HAP-1 (cell line): ENCODE measurements at regions not wholly inside any gene's neighbourhood (a gene's known extent, or its start where the extent isn't known, plus 50 kb on each side); places are given as distances from the start of the nearest gene placed in this dataset.

Source experiments
- DNase-seq, 2 experiments: peaks; one replicate each; pipeline ENCODE4 v3.0.0-alpha.2; 2016 to 2020; ENCODE audit warnings: low spot score in 2 of 2
- H3K27me3 ChIP-seq: fragments of 250-450 bp; sonication (Bioruptor Pico); 2 replicates; pipeline ENCODE4 v1.5.1; 2020; ENCODE audit warnings: low read depth, mild to moderate bottlenecking, moderate library complexity
- H3K36me3 ChIP-seq: fragments of 250-450 bp; sonication (Bioruptor Pico); replicated peaks from 2 replicates; pipeline ENCODE4 v1.5.1; 2020; ENCODE audit warnings: mild to moderate bottlenecking
- H3K4me1 ChIP-seq: fragments of 250-450 bp; sonication (Bioruptor Pico); 2 replicates; pipeline ENCODE4 v1.5.1; 2020; ENCODE audit warnings: mild to moderate bottlenecking
- H3K4me3 ChIP-seq: fragments of 250-450 bp; sonication (Bioruptor Pico); 2 replicates; pipeline ENCODE4 v1.5.1; 2020; ENCODE audit warnings: mild to moderate bottlenecking, moderate library complexity
- H3K9me3 ChIP-seq: fragments of 250-450 bp; sonication (Bioruptor Pico); 2 replicates; pipeline ENCODE4 v1.5.1; 2020; ENCODE audit warnings: mild to moderate bottlenecking, moderate library complexity
- in situ Hi-C: fragments of 300-500 bp; cut with MboI; formaldehyde crosslinking; loops from 3 replicates; pipeline ENCODE4 v1.14.3; 2020; ENCODE audit warnings: low sequenced_read_pairs, inconsistent platforms, mixed read lengths

DNA sequence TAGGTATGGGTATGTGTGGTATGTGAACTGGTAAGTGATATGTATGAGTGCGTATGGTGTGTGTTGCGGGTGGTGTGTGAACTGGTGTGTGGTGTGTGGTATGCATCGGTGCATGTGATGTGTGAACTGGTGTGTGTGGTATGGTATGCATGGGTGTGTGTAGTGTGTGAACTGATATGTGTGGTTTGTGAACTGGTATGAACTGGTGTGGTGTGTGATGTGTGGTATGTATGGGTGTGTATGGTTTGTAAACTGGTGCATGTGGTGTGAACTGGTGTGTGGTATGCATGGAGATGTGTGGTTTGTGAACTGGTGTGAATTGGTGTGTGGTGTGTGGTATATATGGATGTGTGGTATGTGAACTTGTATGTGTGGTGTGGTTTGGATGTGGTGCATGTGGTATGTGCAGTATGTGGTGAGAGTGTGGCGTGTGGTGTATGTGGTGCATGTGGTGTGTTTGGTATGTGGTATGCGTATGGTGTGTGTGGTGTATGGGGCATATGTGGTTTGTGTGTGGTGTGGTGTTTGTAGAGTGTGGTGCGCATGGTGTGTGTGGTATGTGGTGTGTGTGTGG lies 208.9 kb upstream of the TNP1 start:
- Histone ChIP-seq H3K9me3 (no peaks in the 10 kb centered on the region), H3K4me3 (no peak overlapping the region), H3K27me3 (no peaks in the 10 kb centered on the region), H3K4me1 (no peaks in the 10 kb centered on the region; the same call in 1 of the 2 replicates), H3K36me3 (no peaks in the 10 kb centered on the region)
- in situ Hi-C loops: no loop called here
- no peak for DNase-seq

DNA sequence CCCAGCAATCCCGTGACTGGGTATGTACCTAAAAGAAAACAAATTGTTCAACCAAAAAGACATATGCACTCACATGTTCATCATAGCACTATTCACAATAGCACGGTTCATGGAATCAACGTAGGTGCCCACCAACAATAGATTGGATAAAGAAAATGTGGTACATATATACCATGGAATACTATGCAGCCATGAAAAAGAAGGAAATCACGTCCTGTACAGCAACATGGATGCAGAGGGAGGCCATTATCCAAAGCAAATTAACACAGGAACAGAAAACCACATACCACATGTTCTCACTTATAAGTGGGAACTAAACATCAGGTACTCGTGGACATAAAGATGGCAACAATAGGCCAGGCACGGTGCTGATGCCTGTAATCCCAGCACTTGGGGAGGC lies 207.9 kb upstream of the TNP1 start:
- no peaks in the 10 kb centered on the region for H3K27me3 ChIP-seq
- in situ Hi-C loops: no loop called here
- H3K4me3 ChIP-seq: no peak overlapping the region
- DNase-seq: no peak
- H3K9me3 ChIP-seq: no peaks in the 10 kb centered on the region
- H3K4me1 ChIP-seq: no peaks in the 10 kb centered on the region; the same call in 1 of the 2 replicates
- H3K36me3 ChIP-seq: no peaks in the 10 kb centered on the region

DNA sequence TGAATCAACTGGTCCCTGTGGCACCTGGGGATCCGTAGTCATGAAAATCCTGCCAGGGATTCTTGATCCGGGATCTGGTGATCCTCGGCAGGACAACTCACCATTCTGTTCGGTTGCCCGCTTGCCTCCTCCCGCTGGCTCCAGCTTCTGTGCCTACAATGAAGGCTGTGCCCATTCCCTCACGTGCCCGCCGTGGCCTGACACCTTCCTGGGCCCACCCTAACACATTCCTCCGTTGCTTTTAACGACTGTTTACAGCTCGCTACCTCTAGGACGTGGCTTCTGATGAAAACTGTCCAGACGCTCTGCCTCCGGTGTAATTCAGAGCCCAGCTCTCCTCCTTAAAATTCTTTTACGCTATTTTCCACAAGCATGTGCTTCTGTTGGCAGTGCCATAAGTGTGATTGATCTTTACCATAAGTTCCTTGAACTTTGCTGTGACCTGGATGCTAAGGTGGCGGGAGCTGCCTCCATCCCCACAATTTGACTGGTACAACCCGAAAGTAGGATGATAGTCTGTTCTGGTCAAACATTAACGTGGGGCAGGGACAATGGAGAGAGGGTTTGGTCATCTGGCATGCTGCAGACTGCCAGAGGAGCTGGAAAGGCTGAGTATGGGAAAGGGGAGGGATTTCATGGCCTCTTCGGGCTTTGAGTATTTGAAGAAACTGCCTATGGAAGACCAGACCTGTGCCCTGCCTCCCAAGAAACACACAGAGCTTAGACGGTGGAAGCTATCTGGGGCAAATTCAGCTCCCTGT lies 206.8 kb upstream of the TNP1 start:
- Histone ChIP-seq H3K4me3 (no peak overlapping the region), H3K36me3 (no peaks in the 10 kb centered on the region), H3K9me3 (no peaks in the 10 kb centered on the region), H3K4me1 (no peaks in the 10 kb centered on the region; the same call in 1 of the 2 replicates), H3K27me3 (no peaks in the 10 kb centered on the region)
- DNase-seq: no peak
- in situ Hi-C loops: no loop called here

DNA sequence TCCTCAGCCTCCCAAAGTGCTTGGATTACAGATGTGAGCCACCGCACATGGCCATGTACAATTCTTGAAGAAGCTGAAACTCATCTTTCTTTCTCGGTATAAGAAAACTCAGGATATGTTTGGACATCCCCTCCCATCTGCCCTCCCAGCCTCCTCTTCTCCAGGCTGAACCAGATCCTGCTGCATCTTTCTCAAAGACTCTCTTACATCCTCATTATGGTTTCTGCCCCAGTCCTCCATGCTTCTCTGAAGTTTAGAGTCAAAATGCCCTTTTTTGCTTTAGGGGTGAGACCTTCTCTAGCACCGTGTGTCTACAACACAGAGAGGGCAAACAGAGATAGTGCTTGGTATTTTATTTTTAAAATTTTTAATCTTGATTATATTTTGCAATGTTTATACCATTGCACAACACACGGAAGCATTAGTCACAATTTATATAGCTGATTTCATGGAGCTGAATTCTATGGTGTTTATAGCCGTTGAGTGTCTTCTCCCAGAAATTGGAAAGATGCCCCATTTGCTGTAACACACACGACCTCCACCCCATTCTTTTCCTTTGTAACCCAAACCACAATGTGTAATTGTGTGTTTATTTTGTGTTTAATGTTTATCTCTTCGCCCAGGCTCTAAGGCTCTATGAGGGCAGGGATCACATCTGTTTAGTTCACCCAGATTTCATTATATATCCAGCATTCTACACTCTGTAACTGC lies 206.0 kb upstream of the TNP1 start:
- H3K36me3 ChIP-seq: no peaks in the 10 kb centered on the region
- in situ Hi-C loops: no loop called here
- no peak for DNase-seq

DNA sequence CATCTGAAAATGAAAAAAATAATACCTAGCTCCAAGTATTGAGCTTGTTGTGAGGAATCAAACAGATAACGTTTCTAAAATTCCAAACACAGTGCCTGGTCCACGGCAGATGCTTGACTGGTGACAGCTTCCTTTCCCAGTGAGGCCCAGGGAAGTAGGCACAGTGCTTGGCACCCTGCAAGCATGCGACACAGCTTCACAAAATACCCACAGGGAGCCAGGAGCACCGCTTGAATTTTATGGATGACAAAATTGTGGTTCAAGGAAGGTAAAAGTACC lies 205.1 kb upstream of the TNP1 start:
- in situ Hi-C loops: no loop called here
- Histone ChIP-seq H3K27me3 (no peaks in the 10 kb centered on the region), H3K4me1 (no peaks in the 10 kb centered on the region), H3K36me3 (no peaks in the 10 kb centered on the region), H3K4me3 (no peak overlapping the region), H3K9me3 (no peaks in the 10 kb centered on the region)
- DNase-seq: no peak

More for the DNA sequence above, 206.0 kb upstream of the TNP1 start:
- Histone ChIP-seq H3K4me3 (no peak overlapping the region), H3K9me3 (no peaks in the 10 kb centered on the region), H3K4me1 (no peaks in the 10 kb centered on the region; the same call in 1 of the 2 replicates), H3K27me3 (no peaks in the 10 kb centered on the region)

DNA sequence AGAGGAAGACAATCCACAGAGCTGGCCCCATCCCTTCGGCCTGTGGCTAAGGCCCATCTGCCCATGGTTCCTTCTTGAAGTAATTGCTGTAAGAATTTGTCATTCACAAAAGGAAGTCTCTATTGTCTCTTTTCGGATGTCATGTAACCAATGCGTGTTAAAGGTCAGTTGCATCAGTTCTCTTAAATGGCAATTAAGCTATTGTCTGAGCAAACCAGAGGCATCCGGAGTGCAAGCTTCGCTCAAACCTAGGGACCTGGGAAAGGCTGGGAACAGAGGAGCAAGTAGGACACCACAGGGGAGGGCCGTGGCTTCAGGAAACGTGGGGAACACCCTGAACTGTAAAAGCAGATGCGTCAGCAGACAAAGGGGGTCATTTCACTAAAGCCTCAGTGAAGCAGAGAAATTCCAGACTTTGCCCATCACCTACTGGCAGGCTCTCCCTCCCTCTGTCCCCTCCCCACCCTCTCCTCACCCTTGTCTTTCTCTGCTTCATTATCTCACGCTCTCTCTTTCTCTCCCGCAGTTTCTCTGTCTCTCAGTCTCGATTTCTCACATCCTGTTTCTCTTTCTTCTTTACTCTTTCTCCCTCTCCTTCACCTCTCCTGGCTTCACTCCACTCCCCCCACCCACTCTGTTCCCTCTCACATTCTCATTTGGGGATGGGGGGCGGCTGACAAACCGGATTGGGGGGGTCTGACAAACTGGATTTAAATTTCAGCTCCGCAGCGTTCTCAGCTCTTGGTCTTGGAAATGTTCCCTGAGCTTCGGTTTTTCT lies 204.6 kb upstream of the TNP1 start:
- Histone ChIP-seq H3K4me1 (no peaks in the 10 kb centered on the region), H3K36me3 (no peaks in the 10 kb centered on the region), H3K27me3 (no peaks in the 10 kb centered on the region), H3K9me3 (no peaks in the 10 kb centered on the region), H3K4me3 (no peak overlapping the region)
- in situ Hi-C loops: no loop called here
- no peak for DNase-seq

DNA sequence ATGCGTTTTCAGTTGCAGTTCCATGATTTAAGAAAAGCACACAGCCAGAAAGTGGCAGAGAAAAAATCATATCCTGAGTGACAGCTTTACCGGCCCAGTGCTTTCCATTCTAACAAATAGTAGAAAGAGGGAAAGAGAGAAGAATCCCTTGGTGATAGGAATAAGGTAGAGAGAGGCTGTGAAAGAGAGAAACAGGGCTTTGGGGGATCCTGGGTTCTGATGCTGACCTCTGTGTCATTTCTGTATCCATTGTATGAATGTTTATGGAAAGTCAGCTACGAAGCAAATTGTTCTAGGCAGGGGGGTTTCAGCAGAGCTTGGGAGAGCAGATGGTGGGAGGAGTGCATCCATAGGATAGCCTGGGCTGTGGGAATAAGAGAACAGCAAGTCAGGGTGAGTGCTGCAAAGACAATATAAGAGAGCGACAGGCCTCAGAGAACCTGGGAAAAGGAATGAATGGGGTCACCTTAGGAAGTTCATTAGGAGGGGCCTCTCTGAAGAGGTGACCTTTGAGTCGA lies 203.4 kb upstream of the TNP1 start:
- no peak for DNase-seq
- Histone ChIP-seq H3K27me3 (no peaks in the 10 kb centered on the region; the same call in 1 of the 2 replicates), H3K36me3 (no peaks in the 10 kb centered on the region), H3K4me3 (no peak overlapping the region), H3K9me3 (no peaks in the 10 kb centered on the region), H3K4me1 (no peaks in the 10 kb centered on the region)
- in situ Hi-C loops: no loop called here

DNA sequence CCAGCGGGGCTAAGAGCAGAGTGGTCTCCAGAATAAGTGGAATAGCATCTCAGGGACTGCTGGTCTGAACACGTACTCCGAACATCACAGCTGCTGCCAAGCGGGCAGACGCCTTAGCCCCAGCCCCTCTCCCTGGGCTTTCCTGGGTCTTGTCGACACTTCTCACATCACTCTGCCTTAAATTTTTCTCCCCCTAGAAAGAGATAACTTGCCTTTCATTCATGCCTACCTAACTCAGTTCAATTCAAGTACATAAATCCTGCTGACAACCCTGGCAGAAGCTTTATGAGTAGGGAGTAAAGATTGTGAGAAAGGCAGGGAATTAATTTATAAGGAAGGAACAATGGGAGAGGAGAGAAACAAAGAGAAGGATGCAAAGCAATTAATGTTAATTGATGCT lies 202.9 kb upstream of the TNP1 start:
- Histone ChIP-seq H3K9me3 (no peaks in the 10 kb centered on the region), H3K4me3 (no peak overlapping the region), H3K4me1 (no peaks in the 10 kb centered on the region), H3K36me3 (no peaks in the 10 kb centered on the region), H3K27me3 (no peaks in the 10 kb centered on the region; the same call in 1 of the 2 replicates)
- in situ Hi-C loops: no loop called here
- no peak for DNase-seq

DNA sequence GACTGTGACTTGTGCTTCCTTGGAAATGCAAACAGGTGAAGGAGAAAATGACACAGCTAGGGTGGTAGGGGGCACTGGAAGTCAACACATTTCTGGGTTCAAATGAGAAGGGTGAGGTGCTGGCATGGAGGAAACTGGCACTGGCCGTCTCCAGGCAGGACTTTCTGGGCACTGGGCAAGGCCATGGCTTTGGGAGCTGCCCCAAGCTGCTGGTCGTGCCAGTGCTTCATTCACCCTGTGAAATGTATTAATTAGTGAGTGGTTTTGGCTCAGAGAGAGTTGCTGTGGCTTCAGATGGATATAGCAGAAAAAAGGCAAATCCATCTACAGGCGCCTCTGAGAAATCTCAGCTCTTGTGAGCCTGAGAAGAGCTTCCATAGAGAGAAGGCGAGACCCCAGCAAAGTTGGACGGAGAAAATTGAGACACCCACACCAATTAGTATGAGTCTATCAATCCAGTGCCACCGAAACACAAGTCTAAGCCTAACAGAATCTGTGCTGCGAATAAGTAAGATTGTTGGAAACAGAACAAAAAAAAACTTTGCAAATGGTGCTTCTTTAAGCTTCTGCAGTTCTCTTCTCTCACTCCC lies 202.1 kb upstream of the TNP1 start:
- no peaks in the 10 kb centered on the region; the same call in 1 of the 2 replicates for H3K27me3 ChIP-seq
- no peaks in the 10 kb centered on the region for H3K36me3 ChIP-seq
- H3K9me3 ChIP-seq: no peaks in the 10 kb centered on the region
- H3K4me3 ChIP-seq: no peak overlapping the region
- DNase-seq: no peak
- in situ Hi-C loops: no loop called here
- H3K4me1 ChIP-seq: no peaks in the 10 kb centered on the region

DNA sequence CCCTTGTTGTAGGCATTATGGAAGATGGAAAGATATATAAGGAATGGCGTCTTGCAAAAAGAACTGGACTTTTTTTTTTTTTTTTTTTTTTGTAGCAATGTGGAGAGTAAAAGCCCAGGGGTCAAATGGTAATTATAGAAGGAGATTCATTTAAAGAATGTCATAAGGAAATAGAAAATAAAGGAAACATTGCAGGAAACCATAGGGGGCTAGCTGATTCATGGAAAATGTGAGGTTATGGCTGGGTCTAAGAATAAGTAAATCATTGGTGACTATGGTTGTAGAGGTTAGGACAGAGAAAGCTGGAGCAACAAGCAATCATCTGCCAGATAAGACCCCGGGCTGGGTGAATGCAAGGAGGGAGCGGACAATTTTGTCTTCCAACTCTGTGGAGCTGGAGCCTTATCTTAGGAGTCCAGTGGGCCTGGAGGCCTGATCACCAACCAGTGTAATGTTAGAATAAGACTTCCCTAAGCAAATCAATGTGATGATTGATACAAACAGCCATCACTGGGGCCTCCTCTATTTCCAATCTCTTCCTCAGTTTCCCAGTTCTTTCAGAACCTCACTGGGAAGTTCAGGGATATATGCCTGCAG lies 201.2 kb upstream of the TNP1 start:
- Histone ChIP-seq H3K27me3 (no peaks in the 10 kb centered on the region; the same call in 1 of the 2 replicates), H3K9me3 (no peaks in the 10 kb centered on the region), H3K36me3 (no peaks in the 10 kb centered on the region), H3K4me3 (no peak overlapping the region), H3K4me1 (no peaks in the 10 kb centered on the region)
- DNase-seq: no peak
- in situ Hi-C loops: no loop called here

DNA sequence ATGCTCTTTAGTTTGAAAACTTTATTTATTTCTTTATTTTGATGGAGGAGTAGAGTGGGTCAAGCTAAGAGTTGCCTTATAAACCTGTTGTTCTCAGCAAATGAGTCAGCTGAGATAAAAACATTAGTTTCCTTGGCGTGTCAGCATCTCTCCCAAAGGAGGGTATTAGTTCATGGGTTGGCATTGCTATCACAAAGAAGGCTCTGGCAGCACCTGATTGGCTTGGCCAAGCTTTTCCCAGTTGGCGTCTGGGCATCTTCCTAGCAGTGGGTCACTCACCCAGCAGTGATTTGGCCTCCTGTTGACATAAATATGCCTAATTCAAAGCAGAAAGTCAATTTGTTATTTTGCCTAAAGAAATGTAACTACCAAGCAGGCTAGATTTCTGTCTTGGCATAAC lies 200.7 kb upstream of the TNP1 start:
- Histone ChIP-seq H3K36me3 (no peaks in the 10 kb centered on the region), H3K27me3 (no peaks in the 10 kb centered on the region; the same call in 1 of the 2 replicates), H3K9me3 (no peaks in the 10 kb centered on the region), H3K4me1 (no peaks in the 10 kb centered on the region), H3K4me3 (no peak overlapping the region)
- in situ Hi-C loops: no loop called here
- DNase-seq: no peak

DNA sequence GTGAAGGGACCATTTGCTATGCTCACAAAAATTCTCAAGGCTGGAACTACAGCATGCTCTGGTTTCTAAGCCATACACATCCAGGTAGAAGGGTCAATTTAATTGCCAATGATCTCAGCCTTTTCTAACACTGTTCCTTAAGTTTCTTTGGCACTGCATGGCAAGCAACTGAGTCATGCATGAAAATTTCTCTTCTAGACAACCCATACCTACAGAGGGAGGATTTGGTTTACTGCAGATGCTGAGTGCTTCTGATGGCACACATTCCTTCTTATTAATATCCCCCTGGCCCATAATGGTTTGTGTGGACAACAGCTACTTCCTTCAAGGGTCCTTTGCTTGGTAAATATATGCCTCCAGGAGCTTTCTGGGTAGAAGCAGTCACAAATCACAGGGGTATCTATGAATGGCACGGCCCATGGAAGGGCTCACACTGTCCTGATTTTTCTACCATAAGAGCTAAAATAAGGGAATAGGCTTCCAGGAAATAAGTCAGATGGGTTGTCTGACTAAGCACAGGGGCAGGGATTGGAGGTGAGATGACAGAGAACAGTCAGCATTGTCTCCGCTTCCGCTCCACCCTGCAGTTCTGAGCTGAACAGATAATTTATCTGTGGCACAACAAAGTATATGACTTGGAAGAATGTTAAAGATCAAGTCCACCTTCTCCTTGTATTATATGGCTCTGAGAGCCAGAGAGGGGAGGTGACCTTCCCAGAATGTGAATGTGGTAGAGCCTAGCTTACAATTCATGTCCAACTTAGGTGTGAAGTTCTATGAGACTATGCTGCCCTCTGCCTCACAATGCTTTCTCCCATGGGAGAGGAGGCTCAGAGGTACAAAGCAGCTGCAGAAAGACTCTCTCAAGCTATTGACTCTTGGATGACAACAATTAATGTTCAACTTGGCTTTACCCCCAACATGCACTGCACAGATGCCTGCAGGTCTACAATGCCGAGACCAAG lies 199.2 kb upstream of the TNP1 start:
- H3K4me3 ChIP-seq: no peak overlapping the region
- H3K4me1 ChIP-seq: no peaks in the 10 kb centered on the region
- in situ Hi-C loops: no loop called here
- H3K36me3 ChIP-seq: no peaks in the 10 kb centered on the region
- DNase-seq: no peak
- no peaks in the 10 kb centered on the region for H3K9me3 ChIP-seq
- H3K27me3 ChIP-seq: no peaks in the 10 kb centered on the region; the same call in 1 of the 2 replicates
